Astrocyte of the spinal cord (primary cell): ENCODE measurements at regions not wholly inside any gene's neighbourhood (a gene's known extent, or its start where the extent isn't known, plus 50 kb on each side); places are given as distances from the start of the nearest gene placed in this dataset.

Experiments used
- DNase-seq: peaks from one replicate; pipeline ENCODE4 v3.0.0; 2011; ENCODE audit warnings: low read depth, low spot score
- H3K4me3 ChIP-seq: 2 replicates; pipeline ENCODE4 v1.5.1; 2011; ENCODE audit warnings: low read depth, mild to moderate bottlenecking, low read length, moderate library complexity
- in situ Hi-C: cut with HindIII; loops from 2 replicates; pipeline ENCODE4 v1.10.0; 2017; ENCODE audit warnings: low sequenced_read_pairs
- TF ChIP-seq, protein P1 (sequence below): IDR thresholded peaks from 2 replicates; pipeline ENCODE4 v1.5.1; 2012; ENCODE audit warnings: low read depth, mild to moderate bottlenecking, low read length, inconsistent platforms

DNA sequence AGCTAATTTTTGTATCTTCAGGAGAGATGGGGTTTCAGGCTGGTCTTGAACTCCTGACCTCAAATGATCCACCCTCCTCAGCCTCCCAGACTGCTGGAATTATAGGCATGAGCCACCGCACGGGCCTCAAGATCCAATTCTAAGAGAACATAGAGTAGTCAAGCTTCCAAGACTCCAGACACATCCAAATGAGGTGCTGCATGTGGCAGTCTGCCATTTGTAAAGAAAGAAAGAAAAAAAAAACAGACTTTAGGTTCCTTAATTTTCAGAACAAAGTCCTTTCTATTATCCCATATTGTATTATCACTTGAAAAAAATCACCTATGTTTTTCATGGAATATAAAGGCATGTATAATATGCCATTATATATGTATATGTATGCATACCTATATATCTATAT is 2104.5 kb downstream of the MAT2B start:
- TF ChIP-seq, protein P1, sequence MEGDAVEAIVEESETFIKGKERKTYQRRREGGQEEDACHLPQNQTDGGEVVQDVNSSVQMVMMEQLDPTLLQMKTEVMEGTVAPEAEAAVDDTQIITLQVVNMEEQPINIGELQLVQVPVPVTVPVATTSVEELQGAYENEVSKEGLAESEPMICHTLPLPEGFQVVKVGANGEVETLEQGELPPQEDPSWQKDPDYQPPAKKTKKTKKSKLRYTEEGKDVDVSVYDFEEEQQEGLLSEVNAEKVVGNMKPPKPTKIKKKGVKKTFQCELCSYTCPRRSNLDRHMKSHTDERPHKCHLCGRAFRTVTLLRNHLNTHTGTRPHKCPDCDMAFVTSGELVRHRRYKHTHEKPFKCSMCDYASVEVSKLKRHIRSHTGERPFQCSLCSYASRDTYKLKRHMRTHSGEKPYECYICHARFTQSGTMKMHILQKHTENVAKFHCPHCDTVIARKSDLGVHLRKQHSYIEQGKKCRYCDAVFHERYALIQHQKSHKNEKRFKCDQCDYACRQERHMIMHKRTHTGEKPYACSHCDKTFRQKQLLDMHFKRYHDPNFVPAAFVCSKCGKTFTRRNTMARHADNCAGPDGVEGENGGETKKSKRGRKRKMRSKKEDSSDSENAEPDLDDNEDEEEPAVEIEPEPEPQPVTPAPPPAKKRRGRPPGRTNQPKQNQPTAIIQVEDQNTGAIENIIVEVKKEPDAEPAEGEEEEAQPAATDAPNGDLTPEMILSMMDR, result no peak
- no peak for DNase-seq
- H3K4me3 ChIP-seq, result no peak overlapping the region
- in situ Hi-C loops, result no loop called here

GRCh38 chr5:165616490-165617405 is 2111.3 kb downstream of the MAT2B start:
- in situ Hi-C loops, result no loop called here
- DNase-seq, result peak; percentile 63
- TF ChIP-seq, protein P1, result peak; percentile 26
- H3K4me3 ChIP-seq, result no peak overlapping the region

GRCh38 chr5:165617491-165617890 is 2112.1 kb downstream of the MAT2B start:
- TF ChIP-seq, protein P1, result no peak
- no peak overlapping the region for H3K4me3 ChIP-seq
- peak; percentile 23 for DNase-seq
- in situ Hi-C loops, result no loop called here

GRCh38 chr5:165620394-165620793 is 2115.0 kb downstream of the MAT2B start:
- TF ChIP-seq, protein P1, result no peak
- in situ Hi-C loops, result no loop called here
- no peak overlapping the region for H3K4me3 ChIP-seq
- peak; percentile 83 for DNase-seq

DNA sequence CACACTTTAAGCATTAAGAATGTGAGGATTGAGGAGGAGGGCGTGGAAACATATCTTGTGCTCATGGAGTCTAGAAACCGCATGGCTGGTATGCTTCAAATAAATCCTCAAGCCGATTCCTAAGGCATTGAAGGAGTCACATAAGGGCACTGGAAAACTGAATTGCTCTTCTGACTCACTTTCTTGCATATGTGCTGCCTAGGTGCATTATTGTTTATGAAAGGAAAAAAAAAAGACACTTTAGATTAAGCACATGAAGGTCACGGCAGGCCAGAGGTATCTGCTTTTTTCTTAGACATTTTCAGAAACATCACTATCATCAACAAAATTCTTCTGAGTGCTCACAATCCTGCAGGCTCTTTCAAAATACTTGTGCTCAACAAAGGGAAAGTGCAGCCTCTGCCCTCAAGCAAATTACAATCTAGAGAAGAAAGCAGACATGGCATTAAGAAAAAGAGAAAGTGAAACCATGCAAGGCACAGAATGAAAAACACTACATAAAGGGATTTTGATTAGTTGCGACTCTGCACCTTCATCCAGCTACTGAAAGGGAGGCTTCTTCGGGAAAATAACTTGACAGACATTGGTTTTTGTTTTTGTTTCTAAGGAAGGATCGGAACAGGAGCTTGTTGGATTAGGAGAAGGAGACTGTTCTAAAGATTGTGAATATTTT is 2117.6 kb downstream of the MAT2B start:
- in situ Hi-C loops, result no loop called here
- no peak overlapping the region for H3K4me3 ChIP-seq
- peak; percentile 10 for DNase-seq

DNA sequence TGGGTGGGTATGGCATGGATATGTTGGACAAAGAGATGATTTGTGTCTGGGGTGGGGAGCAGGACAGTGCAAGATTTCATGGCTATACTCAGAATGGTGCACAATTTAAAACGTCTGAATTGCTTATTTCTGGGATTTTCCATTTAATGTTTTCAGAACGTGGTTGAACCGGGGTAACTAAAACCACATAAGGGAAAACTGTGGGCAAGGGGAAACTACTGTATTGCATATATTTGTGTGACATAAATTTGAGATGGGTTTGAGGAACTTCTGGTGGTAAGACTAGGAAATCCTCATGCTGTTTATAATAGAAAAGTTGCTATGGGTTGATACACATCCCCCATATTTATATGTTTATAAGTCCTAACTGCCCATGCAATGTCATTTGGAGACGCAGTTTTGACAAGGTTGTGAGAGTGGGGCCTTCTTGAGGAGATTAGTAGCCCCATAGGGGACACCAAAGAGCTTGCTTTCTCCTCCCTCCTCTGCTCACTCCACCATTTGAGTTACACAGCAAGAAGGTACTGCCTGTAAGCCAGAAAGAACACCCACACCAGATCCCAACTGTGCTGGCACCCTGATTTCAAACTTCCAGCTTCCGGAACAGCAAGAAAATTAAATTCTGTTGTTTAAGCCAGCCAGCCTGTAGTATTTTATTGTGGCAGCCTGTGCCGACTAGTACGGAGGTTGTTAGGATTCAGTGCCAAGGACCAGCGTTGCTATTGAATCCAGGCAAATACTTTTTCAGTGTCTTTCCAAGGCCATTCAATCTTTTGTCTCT is 2118.9 kb downstream of the MAT2B start:
- TF ChIP-seq, protein P1, result no peak
- in situ Hi-C loops, result no loop called here
- no peak for DNase-seq
- no peak overlapping the region for H3K4me3 ChIP-seq

More for the DNA sequence above, 2117.6 kb downstream of the MAT2B start:
- TF ChIP-seq, protein P1, result no peak
